SK-N-SH treated with all-trans-retinoic acid at 6 μM for 48 hours (cell line): ENCODE measurements at regions not wholly inside any gene's neighbourhood (a gene's known extent, or its start where the extent isn't known, plus 50 kb on each side); places are given as distances from the start of the nearest gene placed in this dataset.

Experiments used
- ATAC-seq: fragments of 200-7000 bp; cut with Tn5 transposase; 3 replicates; pipeline ENCODE4 v1.9.1; 2020; ENCODE audit warnings: mild to moderate bottlenecking, moderate library complexity
- ARNTL ChIP-seq: fragments of 450-650 bp; formaldehyde crosslinking; IDR thresholded peaks from 2 replicates; pipeline ENCODE4 v1.5.0; 2020; ENCODE audit warnings: low read depth, mild to moderate bottlenecking, moderate library complexity, borderline replicate concordance
- BACH2 ChIP-seq: fragments of 250-450 bp; sonication (Bioruptor Pico); IDR thresholded peaks from 2 replicates; pipeline ENCODE4 v1.9.0; 2021; ENCODE audit warnings: mild to moderate bottlenecking, borderline replicate concordance
- CREB5 ChIP-seq: fragments of 250-450 bp; sonication (Bioruptor Pico); IDR thresholded peaks from 2 replicates; pipeline ENCODE4 v1.5.1; 2020; ENCODE audit warnings: low read depth, mild to moderate bottlenecking, moderate library complexity
- CSDC2 ChIP-seq: fragments of 250-450 bp; sonication (Bioruptor Pico); IDR thresholded peaks from 2 replicates; pipeline ENCODE4 v1.5.0; 2020; ENCODE audit warnings: mild to moderate bottlenecking, moderate library complexity
- CSRNP3 ChIP-seq: fragments of 250-450 bp; sonication (Bioruptor Pico); IDR thresholded peaks from 2 replicates; pipeline ENCODE4 v1.5.1; 2021; ENCODE audit warnings: mild to moderate bottlenecking, moderate library complexity
- ESRRG ChIP-seq: fragments of 250-450 bp; sonication (Bioruptor Pico); IDR thresholded peaks from 2 replicates; pipeline ENCODE4 v1.6.1; 2021; ENCODE audit warnings: mild to moderate bottlenecking
- ISL1 ChIP-seq: fragments of 250-450 bp; sonication (Bioruptor Pico); IDR thresholded peaks from 2 replicates; pipeline ENCODE4 v2.1.2; 2022; ENCODE audit warnings: mild to moderate bottlenecking, moderate library complexity
- OSR1 ChIP-seq: fragments of 250-450 bp; sonication (Bioruptor Pico); IDR thresholded peaks from 2 replicates; pipeline ENCODE4 v1.8.0; 2022; ENCODE audit warnings: moderate library complexity, mild to moderate bottlenecking, inconsistent platforms
- POU6F1 ChIP-seq: fragments of 250-450 bp; sonication (Bioruptor Pico); IDR thresholded peaks from 2 replicates; pipeline ENCODE4 v1.8.0; 2021; ENCODE audit warnings: low read depth, mild to moderate bottlenecking, moderate library complexity, borderline replicate concordance
- PPARA ChIP-seq: fragments of 250-450 bp; sonication (Bioruptor Pico); IDR thresholded peaks from 2 replicates; pipeline ENCODE4 v1.5.0; 2020; ENCODE audit warnings: mild to moderate bottlenecking, borderline replicate concordance
- RARB ChIP-seq: fragments of 250-450 bp; sonication (Bioruptor Pico); IDR thresholded peaks from 2 replicates; pipeline ENCODE4 v1.8.0; 2021; ENCODE audit warnings: mild to moderate bottlenecking, moderate library complexity
- SNAI2 ChIP-seq: fragments of 250-450 bp; sonication (Bioruptor Pico); IDR thresholded peaks from 2 replicates; pipeline ENCODE4 v1.5.0; 2020; ENCODE audit warnings: mild to moderate bottlenecking, moderate library complexity
- TCF4 ChIP-seq: fragments of 250-450 bp; sonication (Bioruptor Pico); IDR thresholded peaks from 2 replicates; pipeline ENCODE4 v1.8.0; 2021; ENCODE audit warnings: mild to moderate bottlenecking, moderate library complexity, borderline replicate concordance
- TOX ChIP-seq: fragments of 250-450 bp; sonication (Bioruptor Pico); IDR thresholded peaks from 2 replicates; pipeline ENCODE4 v1.8.0; 2021; ENCODE audit warnings: mild to moderate bottlenecking, moderate library complexity, borderline replicate concordance
- TSHZ2 ChIP-seq: fragments of 250-450 bp; sonication (Bioruptor Pico); IDR thresholded peaks from 2 replicates; pipeline ENCODE4 v1.5.0; 2020; ENCODE audit warnings: mild to moderate bottlenecking, moderate library complexity
- ZC3H10 ChIP-seq: fragments of 250-450 bp; sonication (Bioruptor Pico); IDR thresholded peaks from 2 replicates; pipeline ENCODE4 v1.5.1; 2021; ENCODE audit warnings: mild to moderate bottlenecking, moderate library complexity
- ZFP3 ChIP-seq: fragments of 250-450 bp; sonication (Bioruptor Pico); IDR thresholded peaks from 2 replicates; pipeline ENCODE4 v1.5.0; 2020; ENCODE audit warnings: mild to moderate bottlenecking, moderate library complexity
- ZNF565 ChIP-seq: fragments of 450-650 bp; formaldehyde crosslinking; conservative IDR thresholded peaks from 2 replicates; pipeline ENCODE4 v1.5.0; 2020; ENCODE audit warnings: low read depth, mild to moderate bottlenecking, moderate library complexity
- ZNF70 ChIP-seq: fragments of 450-650 bp; formaldehyde crosslinking; IDR thresholded peaks from 2 replicates; pipeline ENCODE4 v1.5.0; 2020; ENCODE audit warnings: mild to moderate bottlenecking, moderate library complexity

GRCh38 chr6:159097256-159097655, 52.5 kb upstream of the TAGAP start:
- ATAC-seq: no peak
- no peak for TF ChIP-seq POU6F1 (CRISPR knock-in tag)
- no peak for TF ChIP-seq OSR1 (CRISPR knock-in tag)
- TF ChIP-seq ISL1 (CRISPR knock-in tag): no peak
- TF ChIP-seq ZC3H10 (CRISPR knock-in tag): no peak
- TF ChIP-seq ZNF70: no peak
- TF ChIP-seq PPARA (CRISPR knock-in tag): no peak
- no peak for TF ChIP-seq BACH2 (CRISPR knock-in tag)
- no peak for TF ChIP-seq ARNTL
- TF ChIP-seq TOX: no peak
- no peak for TF ChIP-seq SNAI2 (CRISPR knock-in tag)
- no peak for TF ChIP-seq ZNF565 (CRISPR knock-in tag)
- TF ChIP-seq ZFP3 (CRISPR knock-in tag): no peak
- TF ChIP-seq CSDC2 (CRISPR knock-in tag): no peak
- TF ChIP-seq CREB5 (CRISPR knock-in tag): no peak
- no peak for TF ChIP-seq RARB (CRISPR knock-in tag)
- TF ChIP-seq TCF4 (CRISPR knock-in tag): no peak
- no peak for TF ChIP-seq TSHZ2 (CRISPR knock-in tag)
- TF ChIP-seq, all 23 proteins: peak for 0

GRCh38 chr6:159095616-159096015, 50.8 kb upstream of the TAGAP start:
- TF ChIP-seq RARB (CRISPR knock-in tag) (no peak), ZNF565 (CRISPR knock-in tag) (no peak), BACH2 (CRISPR knock-in tag) (no peak), PPARA (CRISPR knock-in tag) (no peak), TSHZ2 (CRISPR knock-in tag) (no peak), ESRRG (CRISPR knock-in tag) (no peak), POU6F1 (CRISPR knock-in tag) (no peak), ISL1 (CRISPR knock-in tag) (no peak), SNAI2 (CRISPR knock-in tag) (no peak), ZFP3 (CRISPR knock-in tag) (no peak), ARNTL (no peak), TCF4 (CRISPR knock-in tag) (no peak), CREB5 (CRISPR knock-in tag) (no peak), CSRNP3 (CRISPR knock-in tag) (no peak)
- no peak for ATAC-seq
